NCI-H226 (cell line): ENCODE measurements at regions not wholly inside any gene's neighbourhood (a gene's known extent, or its start where the extent isn't known, plus 50 kb on each side); places are given as distances from the start of the nearest gene placed in this dataset.
"Not testable (repeated sequence)": the region's sequence is repeated elsewhere in the genome, so short reads cannot be mapped to it uniquely, and the experiment has no call there.

ENCODE experiments used
- DNase-seq: peaks from one replicate; pipeline ENCODE4 v3.0.0-alpha.2; 2015

- DNase-seq: no peak
These were observed 284.3 kb upstream of the CDH11 start for GRCh38 chr16:65406116-65406515.

- DNase-seq: no peak
These were observed 272.4 kb upstream of the CDH11 start for GRCh38 chr16:65394281-65394680.

- DNase-seq: peak; percentile 20
These were observed 271.1 kb upstream of the CDH11 start for GRCh38 chr16:65392806-65393565.

GRCh38 chr16:65388592-65388991 lies 266.7 kb upstream of the CDH11 start:
- no peak for DNase-seq

GRCh38 chr16:65386672-65387071 lies 264.8 kb upstream of the CDH11 start:
- no peak for DNase-seq

GRCh38 chr16:65384441-65384840 lies 262.6 kb upstream of the CDH11 start:
- no peak for DNase-seq

- no peak for DNase-seq
These were observed 255.3 kb upstream of the CDH11 start for GRCh38 chr16:65377195-65377594.

- DNase-seq: no peak
These were observed 254.7 kb upstream of the CDH11 start for GRCh38 chr16:65376601-65377000.

GRCh38 chr16:65375651-65376050 lies 253.8 kb upstream of the CDH11 start:
- DNase-seq: peak; percentile 56

GRCh38 chr16:65373097-65373496 lies 251.2 kb upstream of the CDH11 start:
- peak; percentile 16 for DNase-seq

- DNase-seq: peak; percentile 7
These were observed 250.3 kb upstream of the CDH11 start for GRCh38 chr16:65372171-65372570.

- no peak for DNase-seq
These were observed 244.2 kb upstream of the CDH11 start for GRCh38 chr16:65365732-65366715.

GRCh38 chr16:65356721-65357120 lies 234.9 kb upstream of the CDH11 start:
- not testable (repeated sequence) for DNase-seq

- DNase-seq: no peak
These were observed 233.8 kb upstream of the CDH11 start for GRCh38 chr16:65355706-65356105.

GRCh38 chr16:65353183-65353582 lies 231.3 kb upstream of the CDH11 start:
- DNase-seq: peak; percentile 66

GRCh38 chr16:65349626-65350025 lies 227.8 kb upstream of the CDH11 start:
- no peak for DNase-seq

GRCh38 chr16:65343556-65343955 lies 221.7 kb upstream of the CDH11 start:
- peak; percentile 54 for DNase-seq

GRCh38 chr16:65342231-65342866 lies 220.5 kb upstream of the CDH11 start:
- DNase-seq: no peak

- DNase-seq: no peak
These were observed 217.2 kb upstream of the CDH11 start for GRCh38 chr16:65339062-65339461.

GRCh38 chr16:65336160-65336559 lies 214.3 kb upstream of the CDH11 start:
- peak; percentile 66 for DNase-seq

- DNase-seq: no peak
These were observed 212.2 kb upstream of the CDH11 start for GRCh38 chr16:65334081-65334480.

GRCh38 chr16:65333283-65333682 lies 211.4 kb upstream of the CDH11 start:
- DNase-seq: no peak

- DNase-seq: no peak
These were observed 205.5 kb upstream of the CDH11 start for GRCh38 chr16:65327346-65327745.
